Lower leg skin (tissue), 3 donors: ENCODE measurements at regions not wholly inside any gene's neighbourhood (a gene's known extent, or its start where the extent isn't known, plus 50 kb on each side); places are given as distances from the start of the nearest gene placed in this dataset.

Source experiments
- POLR2A ChIP-seq, 2 donors: fragments of 450-650 bp; IDR thresholded peaks; one replicate each; pipeline ENCODE4 v1.6.1; 2016 to 2017; ENCODE audit warnings: antibody characterized with exemption in 2 of 2, mild to moderate bottlenecking in 1 of 2, moderate library complexity in 1 of 2
- TF ChIP-seq, protein P1 (sequence below), 3 donors: fragments of 450-650 bp; IDR thresholded peaks; one replicate each; pipeline ENCODE4 v1.5.1; 2016; ENCODE audit warnings: antibody characterized with exemption in 3 of 3, mild to moderate bottlenecking in 3 of 3, moderate library complexity in 2 of 3

DNA sequence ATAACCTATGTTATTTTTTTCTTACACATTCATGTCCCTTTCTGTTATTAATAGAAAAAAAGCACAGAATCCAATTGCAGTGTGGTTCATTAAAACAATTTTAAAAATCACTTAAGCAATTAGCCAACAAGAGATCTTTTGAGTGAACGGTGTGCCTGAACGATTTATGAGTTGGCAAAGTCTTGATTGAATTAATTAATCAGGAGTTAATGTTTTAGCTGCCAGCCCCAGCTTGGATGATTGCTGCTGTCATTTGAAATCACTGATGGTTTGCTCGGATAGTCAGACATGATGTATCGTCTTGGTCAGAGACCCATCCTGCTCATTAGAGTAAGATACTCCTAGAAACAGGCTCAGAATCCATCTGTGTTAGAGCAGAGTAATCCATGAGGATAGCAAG, 158.3 kb upstream of the GALNT2 start:
- TF ChIP-seq, protein P1, sequence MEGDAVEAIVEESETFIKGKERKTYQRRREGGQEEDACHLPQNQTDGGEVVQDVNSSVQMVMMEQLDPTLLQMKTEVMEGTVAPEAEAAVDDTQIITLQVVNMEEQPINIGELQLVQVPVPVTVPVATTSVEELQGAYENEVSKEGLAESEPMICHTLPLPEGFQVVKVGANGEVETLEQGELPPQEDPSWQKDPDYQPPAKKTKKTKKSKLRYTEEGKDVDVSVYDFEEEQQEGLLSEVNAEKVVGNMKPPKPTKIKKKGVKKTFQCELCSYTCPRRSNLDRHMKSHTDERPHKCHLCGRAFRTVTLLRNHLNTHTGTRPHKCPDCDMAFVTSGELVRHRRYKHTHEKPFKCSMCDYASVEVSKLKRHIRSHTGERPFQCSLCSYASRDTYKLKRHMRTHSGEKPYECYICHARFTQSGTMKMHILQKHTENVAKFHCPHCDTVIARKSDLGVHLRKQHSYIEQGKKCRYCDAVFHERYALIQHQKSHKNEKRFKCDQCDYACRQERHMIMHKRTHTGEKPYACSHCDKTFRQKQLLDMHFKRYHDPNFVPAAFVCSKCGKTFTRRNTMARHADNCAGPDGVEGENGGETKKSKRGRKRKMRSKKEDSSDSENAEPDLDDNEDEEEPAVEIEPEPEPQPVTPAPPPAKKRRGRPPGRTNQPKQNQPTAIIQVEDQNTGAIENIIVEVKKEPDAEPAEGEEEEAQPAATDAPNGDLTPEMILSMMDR (IDR thresholded peaks at IDR 0.05) = no peak
- TF ChIP-seq POLR2A (IDR thresholded peaks at IDR 0.05) = no peak
